HepG2 (cell line): ENCODE measurements at regions not wholly inside any gene's neighbourhood (a gene's known extent, or its start where the extent isn't known, plus 50 kb on each side); places are given as distances from the start of the nearest gene placed in this dataset.

ENCODE experiments used
- ATAC-seq: fragments of 200-7000 bp; cut with Tn5 transposase; 3 replicates; pipeline ENCODE4 v1.9.1; 2020; ENCODE audit warnings: mild to moderate bottlenecking, moderate library complexity
- BruUV-seq: library from RNA; stranded (reverse); fragments of 400-500 nt; replicated peaks from 2 replicates; lab custom pipeline; 2021; lab: Mats Ljungman, UMichigan
- CTCF ChIA-PET: fragments of 300-600 bp; formaldehyde crosslinking; extraction: SDS; loops from one replicate; lab custom pipeline; 2021; ENCODE audit warnings: low total read pairs, inconsistent platforms, low intra/inter-chr PET ratio; lab: Yijun Ruan, JAX
- POLR2A ChIA-PET: fragments of 350-600 bp; sonication (Branson Sonifier 250); formaldehyde crosslinking; loops from one replicate; lab custom pipeline; 2020; ENCODE audit warnings: antibody characterized with exemption, inconsistent platforms; lab: Yijun Ruan, JAX
- DNase-seq: peaks from one replicate; pipeline ENCODE4 v3.0.0-alpha.2; 2015; ENCODE audit warnings: low spot score
- FAIRE-seq: peaks from 3 replicates; lab custom pipeline; 2011; peaks lifted over from hg19 to GRCh38; lab: Jason Lieb, UNC
- H2AFZ ChIP-seq: one replicate; pipeline ENCODE4 v1.6.1; 2011; ENCODE audit warnings: low read length, inconsistent platforms
- H3K27ac ChIP-seq: fragments of 300-600 bp; 3 replicates; pipeline ENCODE4 v1.8.0; 2011; ENCODE audit warnings: mixed run types, mild to moderate bottlenecking, mixed read lengths, low read length, inconsistent platforms; ENCODE audit not compliant: insufficient read depth; ENCODE audit errors: extremely low read length
- H3K27me3 ChIP-seq, 2 experiments: fragments of 200-600 bp in 1 of 2; 2 replicates in 1 of 2; 3 replicates in 1 of 2; pipeline versions ENCODE4 v1.6.0 to v1.8.0; 2011; ENCODE audit warnings: low read length in 2 of 2, mild to moderate bottlenecking in 2 of 2, moderate library complexity in 2 of 2, inconsistent platforms in 1 of 2; ENCODE audit not compliant: insufficient read depth in 2 of 2, control insufficient read depth in 1 of 2
- H3K36me3 ChIP-seq, 2 experiments: fragments of 200-600 bp in 1 of 2; replicated peaks in 1 of 2; 2 replicates in 1 of 2; 3 replicates in 1 of 2; pipeline versions ENCODE4 v1.5.1 to v1.8.0; 2011; ENCODE audit warnings: low read length in 2 of 2, inconsistent platforms in 1 of 2; ENCODE audit not compliant: insufficient read depth in 2 of 2, control insufficient read depth in 1 of 2
- H3K4me1 ChIP-seq: 2 replicates; pipeline ENCODE4 v1.5.1; 2012; ENCODE audit warnings: low read length, inconsistent platforms; ENCODE audit not compliant: insufficient read depth
- H3K4me2 ChIP-seq: 2 replicates; pipeline ENCODE4 v1.6.0; 2011; ENCODE audit warnings: low read depth, low read length, inconsistent platforms
- H3K4me3 ChIP-seq, 3 experiments: fragments of 200-600 bp in 1 of 3; sonication (generic), shearing (Covaris generic) in 1 of 3; replicated peaks in 1 of 3; 2 replicates each; pipeline ENCODE4 v1.5.1; 2011 to 2016; ENCODE audit warnings: low read length in 3 of 3, inconsistent platforms in 2 of 3, low read depth in 2 of 3, mild to moderate bottlenecking in 2 of 3, control low read depth in 1 of 3, mixed read lengths in 1 of 3; ENCODE audit not compliant: insufficient read depth in 1 of 3
- H3K79me2 ChIP-seq: one replicate; pipeline ENCODE4 v1.6.1; 2011; ENCODE audit warnings: low read length, inconsistent platforms; ENCODE audit not compliant: insufficient read depth
- H3K9ac ChIP-seq: 2 replicates; pipeline ENCODE4 v1.6.0; 2011; ENCODE audit warnings: mild to moderate bottlenecking, low read depth, low read length, inconsistent platforms; ENCODE audit not compliant: insufficient read depth
- H3K9me3 ChIP-seq: 2 replicates; pipeline ENCODE4 v1.5.1; 2012; ENCODE audit warnings: mild to moderate bottlenecking, low read length
- H4K20me1 ChIP-seq: 2 replicates; pipeline ENCODE4 v1.6.0; 2011; ENCODE audit warnings: inconsistent platforms, mild to moderate bottlenecking, low read length, moderate library complexity; ENCODE audit not compliant: insufficient read depth
- FOXO1 ChIP-seq: sonication (generic); formaldehyde crosslinking; IDR thresholded peaks from 2 replicates; pipeline ENCODE4 v1.4.0; 2020; ENCODE audit warnings: missing genetic modification reagents
- NCOA2 ChIP-seq: sonication (generic); formaldehyde crosslinking; IDR thresholded peaks from 2 replicates; pipeline ENCODE4 v1.8.0; 2022; ENCODE audit warnings: inconsistent platforms
- PHB2 ChIP-seq: fragments of 450-650 bp; IDR thresholded peaks from 2 replicates; pipeline ENCODE4 v1.6.1; 2018; ENCODE audit not compliant: partially characterized antibody
- RAD51 ChIP-seq: fragments of 450-650 bp; IDR thresholded peaks from 2 replicates; pipeline ENCODE4 v1.6.1; 2016; ENCODE audit warnings: borderline replicate concordance
- RARG ChIP-seq: sonication (generic); formaldehyde crosslinking; IDR thresholded peaks from 2 replicates; pipeline ENCODE4 v1.4.0; 2020; ENCODE audit warnings: low read depth, mild to moderate bottlenecking, missing genetic modification reagents
- SNAI1 ChIP-seq: sonication (generic); formaldehyde crosslinking; IDR thresholded peaks from 2 replicates; pipeline ENCODE4 v1.5.0; 2020; ENCODE audit warnings: mild to moderate bottlenecking, missing genetic modification reagents, borderline replicate concordance
- TBP ChIP-seq: sonication (generic); formaldehyde crosslinking; IDR thresholded peaks from 2 replicates; pipeline ENCODE4 v1.5.0; 2020; ENCODE audit warnings: missing genetic modification reagents
- TEAD2 ChIP-seq: sonication (generic); formaldehyde crosslinking; IDR thresholded peaks from 2 replicates; pipeline ENCODE4 v1.9.0; 2021; ENCODE audit warnings: missing genetic modification reagents
- TRIM24 ChIP-seq: sonication (generic); formaldehyde crosslinking; IDR thresholded peaks from 2 replicates; pipeline ENCODE4 v1.8.0; 2022; ENCODE audit warnings: mild to moderate bottlenecking, missing genetic modification reagents
- ZFP90 ChIP-seq: sonication (generic); formaldehyde crosslinking; IDR thresholded peaks from 2 replicates; pipeline ENCODE4 v1.8.0; 2022; ENCODE audit warnings: missing genetic modification reagents, mild to moderate bottlenecking, inconsistent platforms, borderline replicate concordance
- ZFY ChIP-seq: sonication (generic); formaldehyde crosslinking; IDR thresholded peaks from 2 replicates; pipeline ENCODE4 v1.4.0; 2020; ENCODE audit warnings: missing genetic modification reagents
- ZNF3 ChIP-seq: IDR thresholded peaks from 2 replicates; pipeline ENCODE4 v1.7.0; 2017; ENCODE audit warnings: inconsistent platforms
- ZNF589 ChIP-seq: sonication (generic); formaldehyde crosslinking; conservative IDR thresholded peaks from 2 replicates; pipeline ENCODE4 v1.8.0; 2022; ENCODE audit warnings: mild to moderate bottlenecking, moderate library complexity, missing genetic modification reagents
- ZNF737 ChIP-seq: sonication (generic); formaldehyde crosslinking; IDR thresholded peaks from 2 replicates; pipeline ENCODE4 v1.5.0; 2020; ENCODE audit warnings: missing genetic modification reagents, mild to moderate bottlenecking, borderline replicate concordance
- ZNF749 ChIP-seq: sonication (generic); formaldehyde crosslinking; IDR thresholded peaks from 2 replicates; pipeline ENCODE4 v1.8.0; 2022; ENCODE audit warnings: mild to moderate bottlenecking, missing genetic modification reagents, moderate library complexity, borderline replicate concordance
- ZSCAN22 ChIP-seq: sonication (generic); formaldehyde crosslinking; IDR thresholded peaks from 2 replicates; pipeline ENCODE4 v1.4.0; 2020; ENCODE audit warnings: mild to moderate bottlenecking, missing genetic modification reagents
- WGBS: methylation state at CpG from one replicate; pipeline ENCODE4 v1.1.6; 2017; ENCODE audit warnings: low lambda C conversion rate; 5-methylcytosine and 5-hydroxymethylcytosine counted together
- in situ Hi-C: cut with HindIII; loops from 2 replicates; pipeline ENCODE4 v1.10.0; 2017; ENCODE audit warnings: low pct_unique_long_range_greater_than_20kb; ENCODE audit not compliant: extremely low pct_ligation_motif_present
- intact Hi-C: fragments of 100-400 bp; cut with micrococcal nuclease; formaldehyde crosslinking; loops from one replicate; pipeline ENCODE4 v1.10.0; 2022; ENCODE audit not compliant: unreplicated experiment
- TF ChIP-seq, protein P1 (sequence below): sonication (generic); formaldehyde crosslinking; IDR thresholded peaks from 2 replicates; pipeline ENCODE4 v1.5.1; 2020; ENCODE audit warnings: mild to moderate bottlenecking, missing genetic modification reagents, moderate library complexity
- TF ChIP-seq, protein P2 (sequence below): sonication (generic); formaldehyde crosslinking; IDR thresholded peaks from 2 replicates; pipeline ENCODE4 v1.9.0; 2021; ENCODE audit warnings: missing genetic modification reagents, mild to moderate bottlenecking, borderline replicate concordance
- TF ChIP-seq, protein P3 (sequence below): IDR thresholded peaks from 2 replicates; pipeline ENCODE4 v1.6.1; 2016; ENCODE audit warnings: missing compliant biosample characterization, missing genetic modification reagents, borderline replicate concordance

GRCh38 chr7:24192053-24192452, 91.9 kb upstream of the NPY start:
- no peak for DNase-seq
- intact Hi-C loops: no loop called here
- H3K9ac ChIP-seq: no peak overlapping the region
- no peak overlapping the region for H2AFZ ChIP-seq
- TF ChIP-seq PHB2 (no peak), ZNF749 (CRISPR knock-in tag) (no peak), TBP (CRISPR knock-in tag) (no peak), FOXO1 (CRISPR knock-in tag) (no peak), TEAD2 (CRISPR knock-in tag) (no peak), TRIM24 (no peak), ZFY (no peak), NCOA2 (CRISPR knock-in tag) (no peak), RAD51 (no peak), RARG (CRISPR knock-in tag) (no peak), ZNF737 (CRISPR knock-in tag) (no peak), SNAI1 (CRISPR knock-in tag) (no peak), ZSCAN22 (CRISPR knock-in tag) (no peak), ZNF3 (CRISPR knock-in tag) (no peak), ZFP90 (CRISPR knock-in tag) (no peak), ZNF589 (CRISPR knock-in tag) (no peak)
- TF ChIP-seq, protein P1, sequence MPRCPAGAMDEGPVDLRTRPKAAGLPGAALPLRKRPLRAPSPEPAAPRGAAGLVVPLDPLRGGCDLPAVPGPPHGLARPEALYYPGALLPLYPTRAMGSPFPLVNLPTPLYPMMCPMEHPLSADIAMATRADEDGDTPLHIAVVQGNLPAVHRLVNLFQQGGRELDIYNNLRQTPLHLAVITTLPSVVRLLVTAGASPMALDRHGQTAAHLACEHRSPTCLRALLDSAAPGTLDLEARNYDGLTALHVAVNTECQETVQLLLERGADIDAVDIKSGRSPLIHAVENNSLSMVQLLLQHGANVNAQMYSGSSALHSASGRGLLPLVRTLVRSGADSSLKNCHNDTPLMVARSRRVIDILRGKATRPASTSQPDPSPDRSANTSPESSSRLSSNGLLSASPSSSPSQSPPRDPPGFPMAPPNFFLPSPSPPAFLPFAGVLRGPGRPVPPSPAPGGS (CRISPR knock-in tag): no peak
- TF ChIP-seq, protein P2, sequence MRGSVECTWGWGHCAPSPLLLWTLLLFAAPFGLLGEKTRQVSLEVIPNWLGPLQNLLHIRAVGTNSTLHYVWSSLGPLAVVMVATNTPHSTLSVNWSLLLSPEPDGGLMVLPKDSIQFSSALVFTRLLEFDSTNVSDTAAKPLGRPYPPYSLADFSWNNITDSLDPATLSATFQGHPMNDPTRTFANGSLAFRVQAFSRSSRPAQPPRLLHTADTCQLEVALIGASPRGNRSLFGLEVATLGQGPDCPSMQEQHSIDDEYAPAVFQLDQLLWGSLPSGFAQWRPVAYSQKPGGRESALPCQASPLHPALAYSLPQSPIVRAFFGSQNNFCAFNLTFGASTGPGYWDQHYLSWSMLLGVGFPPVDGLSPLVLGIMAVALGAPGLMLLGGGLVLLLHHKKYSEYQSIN (CRISPR knock-in tag): no peak
- TF ChIP-seq, protein P3, sequence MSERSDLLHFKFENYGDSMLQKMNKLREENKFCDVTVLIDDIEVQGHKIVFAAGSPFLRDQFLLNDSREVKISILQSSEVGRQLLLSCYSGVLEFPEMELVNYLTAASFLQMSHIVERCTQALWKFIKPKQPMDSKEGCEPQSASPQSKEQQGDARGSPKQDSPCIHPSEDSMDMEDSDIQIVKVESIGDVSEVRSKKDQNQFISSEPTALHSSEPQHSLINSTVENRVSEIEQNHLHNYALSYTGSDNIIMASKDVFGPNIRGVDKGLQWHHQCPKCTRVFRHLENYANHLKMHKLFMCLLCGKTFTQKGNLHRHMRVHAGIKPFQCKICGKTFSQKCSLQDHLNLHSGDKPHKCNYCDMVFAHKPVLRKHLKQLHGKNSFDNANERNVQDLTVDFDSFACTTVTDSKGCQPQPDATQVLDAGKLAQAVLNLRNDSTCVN (CRISPR knock-in tag): no peak
- no peak overlapping the region for H3K4me2 ChIP-seq
- no peaks in the 10 kb centered on the region for H4K20me1 ChIP-seq
- no peaks in the 10 kb centered on the region for H3K79me2 ChIP-seq
- CTCF ChIA-PET: no interaction called here
- POLR2A ChIA-PET: no interaction called here
- no peak for FAIRE-seq
- no peak overlapping the region for H3K4me3 ChIP-seq
- ATAC-seq: no peak
- no peaks in the 10 kb centered on the region for H3K36me3 ChIP-seq
- in situ Hi-C loops: no loop called here
- BruUV-seq: no TSS peak
- no peaks in the 10 kb centered on the region for H3K9me3 ChIP-seq
- no peak overlapping the region for H3K27ac ChIP-seq
- no peaks in the 10 kb centered on the region for H3K27me3 ChIP-seq
- no peaks in the 10 kb centered on the region for H3K4me1 ChIP-seq
- WGBS: 3% methylated on average over 2 of the region's 2 CpGs
